ENCODE measurements at regions not wholly inside any gene's neighbourhood (a gene's known extent, or its start where the extent isn't known, plus 50 kb on each side); places are given as distances from the start of the nearest gene placed in this dataset.
"Not testable (repeated sequence)": the region's sequence is repeated elsewhere in the genome, so short reads cannot be mapped to it uniquely, and the experiment has no call there.

DNA sequence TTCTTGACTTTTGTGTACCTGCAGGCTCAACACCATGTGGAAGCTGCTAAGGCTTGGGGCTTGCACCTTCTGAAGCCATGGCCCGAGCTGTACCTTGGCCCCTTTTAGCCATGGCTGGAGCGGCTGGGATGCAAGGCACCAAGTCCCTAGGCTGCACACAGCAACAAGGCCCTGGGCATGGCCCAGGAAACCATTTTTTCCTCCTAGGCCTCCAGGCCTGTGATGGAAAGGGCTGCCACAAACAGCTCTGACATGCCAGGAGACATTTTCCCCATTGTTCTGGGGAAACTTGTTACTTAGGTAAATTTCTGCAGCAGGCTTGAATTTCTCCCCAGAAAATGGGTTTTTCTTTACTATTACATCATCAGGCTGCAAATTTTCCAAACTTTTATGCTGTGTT is 387.4 kb downstream of the GBA3 start:
- TF ChIP-seq POLR2AphosphoS5 (IDR thresholded peaks at IDR 0.05; ENCODE audit: low read depth, low read length); POLR2A (IDR thresholded peaks at IDR 0.05; ENCODE audit: low read depth, low read length); PAX5 (IDR thresholded peaks at IDR 0.05; ENCODE audit: insufficient read depth, low read length, severe bottlenecking); SPI1 (IDR thresholded peaks at IDR 0.05; ENCODE audit: low read depth, low read length): not testable (repeated sequence)

Measured in GM12891 (cell line).